Vagina (tissue), 2 donors: ENCODE measurements at regions not wholly inside any gene's neighbourhood (a gene's known extent, or its start where the extent isn't known, plus 50 kb on each side); places are given as distances from the start of the nearest gene placed in this dataset.

Experiments used
- DNase-seq, 2 donors: peaks; one replicate each; pipeline ENCODE4 v3.0.0-alpha.2; 2017; ENCODE audit errors: extremely low spot score in 2 of 2
- H3K27ac ChIP-seq: fragments of 200-600 bp; sonication (generic); one replicate; pipeline ENCODE4 v1.5.1; 2019
- H3K27me3 ChIP-seq: fragments of 200-600 bp; sonication (generic); one replicate; pipeline ENCODE4 v1.5.1; 2019
- H3K36me3 ChIP-seq, 2 donors: fragments of 200-600 bp; sonication (generic); one replicate each; pipeline ENCODE4 v1.5.1; 2017 to 2019
- H3K4me1 ChIP-seq: fragments of 200-600 bp; sonication (generic); one replicate; pipeline ENCODE4 v1.5.1; 2019
- H3K4me3 ChIP-seq, 2 donors: fragments of 200-600 bp; sonication (generic); 1 replicate in 1 of 2; 2 replicates in 1 of 2; pipeline ENCODE4 v1.5.1; 2016 to 2019
- H3K9me3 ChIP-seq: fragments of 200-600 bp; sonication (generic); one replicate; pipeline ENCODE4 v1.5.1; 2019
- CTCF ChIP-seq, 3 experiments: fragments of 450-650 bp in 2 of 3; fragments of 200-600 bp in 1 of 3; sonication (generic) in 1 of 3; IDR thresholded peaks; one replicate each; pipeline ENCODE4 v1.5.1; 2017 to 2019; ENCODE audit warnings: antibody characterized with exemption in 3 of 3, mild to moderate bottlenecking in 2 of 3, moderate library complexity in 2 of 3
- POLR2A ChIP-seq, 2 donors: fragments of 450-650 bp; IDR thresholded peaks; one replicate each; pipeline ENCODE4 v1.6.1; 2017; ENCODE audit warnings: antibody characterized with exemption in 2 of 2, mild to moderate bottlenecking in 2 of 2, moderate library complexity in 2 of 2
- POLR2AphosphoS5 ChIP-seq, 2 donors: sonication (generic); formaldehyde crosslinking; IDR thresholded peaks; one replicate each; pipeline ENCODE4 v1.9.0; 2017; ENCODE audit warnings: antibody characterized with exemption in 2 of 2, mild to moderate bottlenecking in 2 of 2, low read depth in 1 of 2; ENCODE audit not compliant: insufficient read depth in 1 of 2
- intact Hi-C: fragments of 100-400 bp; cut with DNase I; formaldehyde crosslinking; loops from one replicate; pipeline ENCODE4 v1.15.1; 2023

- TF ChIP-seq CTCF (IDR thresholded peaks at IDR 0.05) (no peak), POLR2AphosphoS5 (IDR thresholded peaks at IDR 0.05; ENCODE audit: insufficient read depth in 1 of 2, low read depth in 1 of 2) (no peak)
- DNase-seq = no peak
- H3K27me3 ChIP-seq = no peaks in the 10 kb centered on the region
- H3K4me1 ChIP-seq = no peaks in the 10 kb centered on the region
- intact Hi-C loops = no loop called here
- no peak overlapping the region for H3K4me3 ChIP-seq
- no peaks in the 10 kb centered on the region for H3K36me3 ChIP-seq
- H3K9me3 ChIP-seq = no peaks in the 10 kb centered on the region
- no peak overlapping the region for H3K27ac ChIP-seq
These were observed 450.2 kb downstream of the TSN start for GRCh38 chr2:122205641-122206040.

GRCh38 chr2:122206101-122206500 lies 450.6 kb downstream of the TSN start:
- H3K9me3 ChIP-seq = no peaks in the 10 kb centered on the region
- intact Hi-C loops = no loop called here
- TF ChIP-seq CTCF (IDR thresholded peaks at IDR 0.05) = no peak
- no peak for TF ChIP-seq POLR2A (IDR thresholded peaks at IDR 0.05)
- TF ChIP-seq POLR2AphosphoS5 (IDR thresholded peaks at IDR 0.05; ENCODE audit: insufficient read depth in 1 of 2, low read depth in 1 of 2) = no peak
- H3K27ac ChIP-seq = no peak overlapping the region
- no peak for DNase-seq
- H3K4me3 ChIP-seq = no peak overlapping the region
- no peaks in the 10 kb centered on the region for H3K36me3 ChIP-seq
- no peaks in the 10 kb centered on the region for H3K4me1 ChIP-seq
- H3K27me3 ChIP-seq = no peaks in the 10 kb centered on the region

- Histone ChIP-seq H3K4me3 (no peak overlapping the region), H3K27me3 (no peaks in the 10 kb centered on the region), H3K4me1 (no peaks in the 10 kb centered on the region), H3K27ac (no peak overlapping the region), H3K9me3 (no peaks in the 10 kb centered on the region), H3K36me3 (no peaks in the 10 kb centered on the region)
- intact Hi-C loops = no loop called here
- TF ChIP-seq POLR2A (IDR thresholded peaks at IDR 0.05) = no peak
- no peak for TF ChIP-seq POLR2AphosphoS5 (IDR thresholded peaks at IDR 0.05; ENCODE audit: insufficient read depth in 1 of 2, low read depth in 1 of 2)
- TF ChIP-seq CTCF (IDR thresholded peaks at IDR 0.05) = no peak
- DNase-seq = no peak
These were observed 453.9 kb downstream of the TSN start for GRCh38 chr2:122209377-122209776.

GRCh38 chr2:122210065-122210464 lies 454.6 kb downstream of the TSN start:
- no peak overlapping the region for H3K4me3 ChIP-seq
- no peaks in the 10 kb centered on the region for H3K27me3 ChIP-seq
- no peaks in the 10 kb centered on the region for H3K9me3 ChIP-seq
- H3K4me1 ChIP-seq = no peaks in the 10 kb centered on the region
- no peak overlapping the region for H3K27ac ChIP-seq
- intact Hi-C loops = no loop called here
- TF ChIP-seq POLR2AphosphoS5 (IDR thresholded peaks at IDR 0.05; ENCODE audit: insufficient read depth in 1 of 2, low read depth in 1 of 2) = no peak
- TF ChIP-seq CTCF (IDR thresholded peaks at IDR 0.05) = no peak
- TF ChIP-seq POLR2A (IDR thresholded peaks at IDR 0.05) = no peak
- no peak for DNase-seq
- no peaks in the 10 kb centered on the region for H3K36me3 ChIP-seq

GRCh38 chr2:122210898-122211856 lies 455.7 kb downstream of the TSN start:
- intact Hi-C loops = no loop called here
- no peaks in the 10 kb centered on the region for H3K9me3 ChIP-seq
- no peak for TF ChIP-seq CTCF (IDR thresholded peaks at IDR 0.05)
- TF ChIP-seq POLR2A (IDR thresholded peaks at IDR 0.05) = no peak
- no peak for TF ChIP-seq POLR2AphosphoS5 (IDR thresholded peaks at IDR 0.05; ENCODE audit: insufficient read depth in 1 of 2, low read depth in 1 of 2)
- no peak overlapping the region for H3K4me3 ChIP-seq
- H3K36me3 ChIP-seq = no peaks in the 10 kb centered on the region
- no peaks in the 10 kb centered on the region for H3K27me3 ChIP-seq
- DNase-seq = no peak
- H3K4me1 ChIP-seq = no peaks in the 10 kb centered on the region
- no peak overlapping the region for H3K27ac ChIP-seq
